ENCODE measurements at regions not wholly inside any gene's neighbourhood (a gene's known extent, or its start where the extent isn't known, plus 50 kb on each side); places are given as distances from the start of the nearest gene placed in this dataset.

GRCh38 chr10:61068471-61068870 lies 124.5 kb upstream of the RHOBTB1 start:
- Mint-ChIP-seq H3K27me3 (ENCODE audit: low read depth) (peaks cover 12% of the 10 kb centered on the region), H3K4me3 (no peak overlapping the region), H3K4me1 (ENCODE audit: low read depth) (no peaks in the 10 kb centered on the region), H3K27ac (no peak overlapping the region), H3K36me3 (ENCODE audit: insufficient read depth in 2 of 2) (no peaks in the 10 kb centered on the region), H3K9me3 (no peaks in the 10 kb centered on the region)
- no peak for DNase-seq
- ATAC-seq (replicated peaks in 1 of 2), result no peak

- Mint-ChIP-seq H3K4me3 (no peak overlapping the region), H3K36me3 (ENCODE audit: insufficient read depth in 2 of 2) (no peaks in the 10 kb centered on the region), H3K27me3 (ENCODE audit: low read depth) (peaks cover 12% of the 10 kb centered on the region), H3K4me1 (ENCODE audit: low read depth) (no peaks in the 10 kb centered on the region), H3K27ac (no peak overlapping the region), H3K9me3 (no peaks in the 10 kb centered on the region)
- ATAC-seq (replicated peaks in 1 of 2), result no peak
- DNase-seq, result no peak
Observed at GRCh38 chr10:61067671-61068336, 123.8 kb upstream of the RHOBTB1 start.

DNA sequence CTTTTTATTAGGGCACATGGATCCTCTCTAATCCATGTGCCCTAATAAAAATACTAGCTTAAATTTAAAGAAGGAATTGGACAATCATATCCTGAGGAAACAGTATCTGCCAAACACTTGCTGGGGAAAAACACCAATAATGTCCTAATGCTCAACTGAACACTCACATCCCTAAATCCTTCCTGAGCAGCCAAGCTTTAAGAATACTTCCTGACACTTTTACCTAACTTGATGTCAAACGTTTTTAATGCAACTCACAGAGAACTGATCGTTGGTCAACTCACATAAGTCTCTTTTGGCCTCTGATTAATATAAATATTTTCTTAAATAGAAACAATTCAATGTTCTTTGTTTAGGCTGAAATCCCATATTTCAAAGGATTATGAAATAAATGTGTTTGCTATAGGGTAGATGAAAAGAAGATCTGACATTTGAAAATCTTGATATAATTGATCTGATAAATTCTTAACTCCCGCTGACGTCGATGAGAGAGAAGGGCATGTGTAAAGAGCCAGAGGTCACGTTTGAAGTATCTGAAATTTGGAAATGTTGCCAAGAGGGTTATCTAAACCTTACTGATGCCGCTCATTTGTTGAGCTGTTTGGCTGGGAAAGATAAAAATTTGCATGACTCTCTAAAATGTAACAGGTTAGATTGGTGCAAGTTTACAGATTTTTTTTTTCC lies 122.8 kb upstream of the RHOBTB1 start:
- H3K4me1 Mint-ChIP-seq (ENCODE audit: low read depth), result no peaks in the 10 kb centered on the region
- DNase-seq, result no peak
- no peak for ATAC-seq (replicated peaks in 1 of 2)
- no peaks in the 10 kb centered on the region for H3K9me3 Mint-ChIP-seq
- H3K27ac Mint-ChIP-seq, result no peak overlapping the region
- no peak overlapping the region for H3K4me3 Mint-ChIP-seq
- H3K27me3 Mint-ChIP-seq (ENCODE audit: low read depth), result peaks cover 12% of the 10 kb centered on the region
- no peaks in the 10 kb centered on the region for H3K36me3 Mint-ChIP-seq (ENCODE audit: insufficient read depth in 2 of 2)

GRCh38 chr10:61065051-61065450 lies 121.1 kb upstream of the RHOBTB1 start:
- H3K27ac Mint-ChIP-seq, result no peak overlapping the region
- DNase-seq (no peak), ATAC-seq (replicated peaks in 1 of 2) (no peak)
- no peaks in the 10 kb centered on the region for H3K4me1 Mint-ChIP-seq (ENCODE audit: low read depth)
- H3K9me3 Mint-ChIP-seq, result no peaks in the 10 kb centered on the region
- H3K36me3 Mint-ChIP-seq (ENCODE audit: insufficient read depth in 2 of 2), result no peaks in the 10 kb centered on the region
- peaks cover 12% of the 10 kb centered on the region for H3K27me3 Mint-ChIP-seq (ENCODE audit: low read depth)
- H3K4me3 Mint-ChIP-seq, result no peak overlapping the region

- H3K4me1 Mint-ChIP-seq (ENCODE audit: low read depth), result no peaks in the 10 kb centered on the region
- no peaks in the 10 kb centered on the region for H3K9me3 Mint-ChIP-seq
- ATAC-seq (replicated peaks in 1 of 2) (no peak), DNase-seq (no peak)
- no peaks in the 10 kb centered on the region for H3K36me3 Mint-ChIP-seq (ENCODE audit: insufficient read depth in 2 of 2)
- peaks cover 12% of the 10 kb centered on the region for H3K27me3 Mint-ChIP-seq (ENCODE audit: low read depth)
- no peak overlapping the region for H3K4me3 Mint-ChIP-seq
- no peak overlapping the region for H3K27ac Mint-ChIP-seq
Observed at GRCh38 chr10:61064356-61064755, 120.4 kb upstream of the RHOBTB1 start.

DNA sequence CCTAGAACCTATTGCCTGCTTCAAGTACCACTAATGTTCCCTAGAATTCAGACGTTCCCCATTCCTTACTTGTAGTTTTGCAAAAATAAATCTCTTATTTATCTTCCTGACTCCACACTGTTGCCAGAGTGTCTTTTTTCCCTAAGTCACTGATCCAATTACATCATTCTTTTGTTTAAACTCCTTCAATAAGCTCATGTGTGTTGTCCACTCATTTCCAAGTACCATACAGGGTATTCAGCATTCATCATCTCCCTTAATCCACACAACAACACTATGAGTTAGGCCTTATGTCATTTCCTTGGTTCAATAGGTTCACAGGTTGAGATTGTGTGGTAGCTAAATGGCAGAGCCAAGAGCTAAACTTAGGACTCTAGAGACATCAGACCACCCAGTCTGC lies 119.9 kb upstream of the RHOBTB1 start:
- Mint-ChIP-seq H3K27ac (no peak overlapping the region), H3K36me3 (ENCODE audit: insufficient read depth in 2 of 2) (no peaks in the 10 kb centered on the region), H3K4me3 (no peak overlapping the region), H3K27me3 (ENCODE audit: low read depth) (peaks cover 12% of the 10 kb centered on the region), H3K9me3 (no peaks in the 10 kb centered on the region), H3K4me1 (ENCODE audit: low read depth) (no peaks in the 10 kb centered on the region)
- no peak for ATAC-seq (replicated peaks in 1 of 2)
- no peak for DNase-seq

DNA sequence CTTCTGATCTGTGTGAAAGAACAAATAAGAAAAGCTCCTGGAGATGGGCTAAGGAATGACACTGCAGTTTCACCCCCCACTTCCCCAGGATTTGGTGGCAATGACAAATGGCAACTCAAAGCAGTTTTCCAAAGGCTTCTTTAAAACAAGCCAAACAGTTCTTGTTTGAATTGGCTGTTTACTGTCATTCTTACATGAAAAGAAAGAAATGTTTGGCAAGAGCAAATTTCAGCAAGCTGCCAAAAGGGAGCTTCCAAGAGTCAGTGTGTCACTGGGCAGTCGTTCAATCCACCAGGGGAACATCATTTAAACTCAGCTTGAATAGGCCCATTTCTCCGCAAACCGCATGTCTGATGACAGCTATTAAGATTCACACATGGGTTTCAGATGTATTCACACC lies 119.0 kb upstream of the RHOBTB1 start:
- DNase-seq (no peak), ATAC-seq (replicated peaks in 1 of 2) (no peak)
- no peaks in the 10 kb centered on the region for H3K9me3 Mint-ChIP-seq
- H3K36me3 Mint-ChIP-seq (ENCODE audit: insufficient read depth in 2 of 2), result no peaks in the 10 kb centered on the region
- H3K27me3 Mint-ChIP-seq (ENCODE audit: low read depth), result peaks cover 12% of the 10 kb centered on the region
- H3K27ac Mint-ChIP-seq, result no peak overlapping the region
- no peak overlapping the region for H3K4me3 Mint-ChIP-seq
- no peaks in the 10 kb centered on the region for H3K4me1 Mint-ChIP-seq (ENCODE audit: low read depth)

- DNase-seq, result no peak
- Mint-ChIP-seq H3K36me3 (ENCODE audit: insufficient read depth in 2 of 2) (no peaks in the 10 kb centered on the region), H3K9me3 (no peaks in the 10 kb centered on the region), H3K4me3 (no peak overlapping the region), H3K27me3 (ENCODE audit: low read depth) (peaks cover 1% of the 10 kb centered on the region), H3K4me1 (ENCODE audit: low read depth) (no peaks in the 10 kb centered on the region), H3K27ac (no peak overlapping the region)
- no peak for ATAC-seq (replicated peaks in 1 of 2)
Observed at GRCh38 chr10:61061923-61062504, 118.0 kb upstream of the RHOBTB1 start.

DNA sequence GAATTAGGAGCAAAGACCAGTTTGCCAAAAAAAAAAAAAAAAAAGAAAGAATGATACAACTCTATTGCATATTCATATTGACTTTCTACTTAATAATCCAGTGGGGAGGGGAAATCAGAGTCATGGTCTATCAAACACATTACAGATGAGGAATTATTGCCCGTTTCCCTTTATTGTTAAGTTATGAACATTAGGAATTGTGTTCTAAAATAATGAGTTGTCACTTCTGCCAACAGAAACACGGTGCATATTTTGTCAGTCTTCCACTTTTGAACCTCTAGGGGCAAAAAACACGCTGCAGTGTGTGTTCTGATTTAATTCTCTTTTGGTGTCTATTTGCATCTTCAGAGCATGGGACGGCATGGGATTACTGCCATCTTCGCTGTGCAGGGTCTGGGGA lies 115.7 kb upstream of the RHOBTB1 start:
- Mint-ChIP-seq H3K27me3 (ENCODE audit: low read depth) (no peaks in the 10 kb centered on the region), H3K4me3 (no peak overlapping the region), H3K9me3 (no peaks in the 10 kb centered on the region), H3K36me3 (ENCODE audit: insufficient read depth in 2 of 2) (no peaks in the 10 kb centered on the region), H3K4me1 (ENCODE audit: low read depth) (no peaks in the 10 kb centered on the region), H3K27ac (no peak overlapping the region)
- ATAC-seq (replicated peaks in 1 of 2), result no peak
- DNase-seq, result no peak

DNA sequence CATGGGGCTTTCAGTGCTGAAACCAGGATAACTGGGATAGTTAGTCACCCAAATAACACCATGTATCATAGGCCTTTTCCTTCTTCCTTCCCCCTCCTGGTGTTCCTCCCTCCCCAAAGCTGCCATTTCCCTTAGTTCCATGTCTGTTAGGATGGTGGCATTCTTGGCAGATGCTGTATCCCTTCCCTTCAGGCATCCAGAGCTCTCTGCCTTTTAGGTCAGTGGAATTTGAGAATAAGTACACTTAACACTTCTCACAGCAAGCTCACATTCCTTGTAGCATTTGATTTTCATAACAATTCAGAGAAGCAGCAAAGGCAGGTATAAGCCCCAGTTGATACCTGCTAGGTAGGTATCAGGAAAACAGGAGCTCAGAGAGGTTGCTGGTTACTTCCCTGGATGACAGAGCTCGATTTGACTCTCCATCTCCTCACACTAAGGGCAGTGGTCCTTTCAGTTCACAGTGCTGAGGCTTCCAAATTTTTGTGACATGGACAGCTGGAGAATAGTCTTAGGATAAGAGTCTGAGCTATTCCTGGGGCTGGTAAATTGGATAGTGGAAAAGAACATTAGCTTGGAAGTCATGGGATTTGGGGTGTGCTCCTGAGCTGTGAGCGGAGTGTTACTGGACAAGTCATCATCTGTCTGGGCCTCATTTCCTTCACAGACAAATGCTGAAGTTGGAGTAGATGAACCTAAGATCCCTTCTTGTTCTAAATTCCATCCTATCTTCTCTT lies 108.7 kb upstream of the RHOBTB1 start:
- no peaks in the 10 kb centered on the region for H3K36me3 Mint-ChIP-seq (ENCODE audit: insufficient read depth in 2 of 2)

DNA sequence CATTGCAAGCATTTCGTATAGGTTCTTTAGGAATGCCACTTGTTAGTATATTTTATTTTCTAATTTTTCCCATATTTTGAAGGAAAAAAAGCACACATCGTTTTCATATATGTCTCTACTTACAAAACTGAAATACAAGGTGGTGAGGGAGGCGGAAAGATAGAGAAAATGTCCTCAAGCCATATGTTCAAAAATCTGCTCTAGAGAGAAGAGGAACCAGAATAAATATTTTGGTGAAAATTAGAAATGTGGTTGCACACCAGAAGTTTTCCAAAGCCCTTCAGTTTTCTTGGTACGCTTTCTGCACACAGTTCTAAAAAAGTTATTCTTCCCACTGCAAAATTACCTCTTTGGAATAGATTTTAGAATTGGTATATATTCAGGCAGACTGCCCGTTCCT lies 107.4 kb upstream of the RHOBTB1 start:
- no peak for ATAC-seq (replicated peaks in 1 of 2)
- Mint-ChIP-seq H3K27ac (no peak overlapping the region), H3K4me1 (ENCODE audit: low read depth) (no peaks in the 10 kb centered on the region), H3K36me3 (ENCODE audit: insufficient read depth in 2 of 2) (no peaks in the 10 kb centered on the region), H3K9me3 (no peaks in the 10 kb centered on the region), H3K27me3 (ENCODE audit: low read depth) (peaks cover 7% of the 10 kb centered on the region), H3K4me3 (no peak overlapping the region)
- no peak for DNase-seq

More for the DNA sequence above, 108.7 kb upstream of the RHOBTB1 start:
- H3K4me3 Mint-ChIP-seq, result no peak overlapping the region
- H3K9me3 Mint-ChIP-seq, result no peaks in the 10 kb centered on the region
- peaks cover 1% of the 10 kb centered on the region for H3K27me3 Mint-ChIP-seq (ENCODE audit: low read depth)
- ATAC-seq (replicated peaks in 1 of 2) (no peak), DNase-seq (no peak)
- no peak overlapping the region for H3K27ac Mint-ChIP-seq
- no peaks in the 10 kb centered on the region for H3K4me1 Mint-ChIP-seq (ENCODE audit: low read depth)

- DNase-seq (no peak), ATAC-seq (replicated peaks in 1 of 2) (no peak)
- Mint-ChIP-seq H3K27ac (no peak overlapping the region), H3K27me3 (ENCODE audit: low read depth) (peaks cover 13% of the 10 kb centered on the region), H3K36me3 (ENCODE audit: insufficient read depth in 2 of 2) (no peaks in the 10 kb centered on the region), H3K4me1 (ENCODE audit: low read depth) (no peaks in the 10 kb centered on the region), H3K9me3 (no peaks in the 10 kb centered on the region), H3K4me3 (no peak overlapping the region)
Observed at GRCh38 chr10:61050120-61050745, 106.2 kb upstream of the RHOBTB1 start.

GRCh38 chr10:61049386-61049785 lies 105.4 kb upstream of the RHOBTB1 start:
- DNase-seq, result no peak
- no peak overlapping the region for H3K4me3 Mint-ChIP-seq
- H3K36me3 Mint-ChIP-seq (ENCODE audit: insufficient read depth in 2 of 2), result no peaks in the 10 kb centered on the region
- H3K9me3 Mint-ChIP-seq, result no peaks in the 10 kb centered on the region
- no peaks in the 10 kb centered on the region for H3K4me1 Mint-ChIP-seq (ENCODE audit: low read depth)
- peaks cover 13% of the 10 kb centered on the region for H3K27me3 Mint-ChIP-seq (ENCODE audit: low read depth)
- ATAC-seq (replicated peaks in 1 of 2), result no peak
- H3K27ac Mint-ChIP-seq, result no peak overlapping the region
